IPS-18a (cell line): ENCODE measurements at regions not wholly inside any gene's neighbourhood (a gene's known extent, or its start where the extent isn't known, plus 50 kb on each side); places are given as distances from the start of the nearest gene placed in this dataset.
"Not testable (repeated sequence)": the region's sequence is repeated elsewhere in the genome, so short reads cannot be mapped to it uniquely, and the experiment has no call there.

Experiments
- H3K27ac ChIP-seq: one replicate; pipeline ENCODE4 v1.5.1; 2013; ENCODE audit warnings: low read length
- H3K27me3 ChIP-seq: one replicate; pipeline ENCODE4 v1.6.1; 2013; ENCODE audit warnings: mild to moderate bottlenecking, low read length; ENCODE audit not compliant: control insufficient read depth, insufficient read depth
- H3K36me3 ChIP-seq: one replicate; pipeline ENCODE4 v1.6.1; 2013; ENCODE audit warnings: low read depth, low read length; ENCODE audit not compliant: control insufficient read depth
- H3K4me1 ChIP-seq: one replicate; pipeline ENCODE4 v1.6.1; 2013; ENCODE audit warnings: low read depth, low read length; ENCODE audit not compliant: control insufficient read depth
- H3K4me3 ChIP-seq: one replicate; pipeline ENCODE4 v1.5.1; 2013; ENCODE audit warnings: low read length
- H3K9ac ChIP-seq: one replicate; pipeline ENCODE4 v1.6.1; 2013; ENCODE audit warnings: mild to moderate bottlenecking, low read length, moderate library complexity
- H3K9me3 ChIP-seq: one replicate; pipeline ENCODE4 v1.6.1; 2013; ENCODE audit warnings: low read depth, low read length; ENCODE audit not compliant: control insufficient read depth

- not testable (repeated sequence) for H3K4me3 ChIP-seq, H3K27ac ChIP-seq, H3K9me3 ChIP-seq, H3K9ac ChIP-seq, H3K4me1 ChIP-seq, H3K36me3 ChIP-seq, H3K27me3 ChIP-seq
Observed at GRCh38 chr12:8351073-8351472, 104.7 kb upstream of the CLEC6A start.

DNA sequence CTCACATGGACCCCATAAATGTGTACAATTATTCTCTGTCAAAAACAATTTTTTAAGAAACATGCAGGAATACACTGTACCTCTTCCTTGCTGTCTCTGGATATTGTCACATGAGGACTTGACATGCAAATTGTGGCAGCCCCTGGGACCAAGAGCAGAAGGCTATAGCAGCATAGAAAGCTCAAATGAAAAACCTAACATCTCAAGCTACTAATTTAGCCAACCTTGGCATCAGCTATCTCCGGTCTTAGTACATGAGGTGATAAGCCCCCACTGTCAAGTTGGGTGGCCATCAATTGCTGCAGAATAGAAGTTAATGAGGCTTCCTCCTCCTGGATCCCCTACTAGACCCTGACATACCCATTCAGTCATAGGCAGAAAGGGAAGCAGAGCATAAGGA lies 101.0 kb upstream of the CLEC6A start:
- H3K27ac ChIP-seq: not testable (repeated sequence)

DNA sequence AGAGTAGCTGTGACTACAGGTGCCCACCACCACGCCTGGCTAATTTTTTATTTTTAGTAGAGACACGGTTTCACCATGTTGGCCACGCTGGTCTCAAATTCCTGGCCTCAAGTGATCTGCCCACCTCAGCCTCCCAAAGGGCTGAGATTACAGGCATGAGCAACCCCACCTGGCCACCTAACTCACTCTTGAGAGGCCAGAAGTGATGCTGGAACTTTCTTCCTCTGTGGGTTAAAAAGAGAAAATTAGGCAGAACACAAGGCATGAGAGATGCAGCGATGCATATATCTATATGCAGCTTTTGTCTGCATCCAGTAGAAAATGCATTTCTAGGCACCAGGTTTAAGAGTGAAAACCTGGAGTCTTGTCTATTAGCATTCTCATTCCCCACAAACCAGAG lies 100.2 kb upstream of the CLEC6A start:
- H3K4me3 ChIP-seq, H3K27ac ChIP-seq, H3K9ac ChIP-seq, H3K36me3 ChIP-seq, H3K4me1 ChIP-seq, H3K27me3 ChIP-seq, H3K9me3 ChIP-seq: not testable (repeated sequence)

More for the DNA sequence above, 101.0 kb upstream of the CLEC6A start:
- H3K9ac ChIP-seq, H3K36me3 ChIP-seq, H3K9me3 ChIP-seq, H3K4me3 ChIP-seq, H3K4me1 ChIP-seq, H3K27me3 ChIP-seq: not testable (repeated sequence)

DNA sequence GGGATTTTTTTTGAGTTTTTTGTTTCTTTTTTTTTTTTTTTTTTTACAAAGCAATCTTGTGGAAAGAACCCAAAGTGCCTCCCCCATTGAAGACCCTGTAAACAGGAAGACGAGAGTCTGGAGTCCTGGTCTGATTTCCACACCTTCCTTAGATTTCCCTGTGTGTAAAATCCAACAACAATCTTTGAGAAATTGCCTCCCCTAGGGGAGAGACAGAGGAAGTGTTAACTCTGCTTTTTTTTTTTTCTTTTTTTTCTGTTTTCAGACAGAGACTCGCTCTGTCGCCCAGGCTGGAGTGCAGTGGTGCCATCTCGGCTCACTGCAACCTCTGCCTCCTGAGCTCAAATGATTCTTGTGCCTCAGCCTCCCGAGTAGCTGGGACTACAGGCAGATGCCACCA lies 82.0 kb upstream of the CLEC6A start:
- not testable (repeated sequence) for H3K4me1 ChIP-seq, H3K27ac ChIP-seq, H3K9ac ChIP-seq, H3K4me3 ChIP-seq, H3K27me3 ChIP-seq, H3K9me3 ChIP-seq, H3K36me3 ChIP-seq

DNA sequence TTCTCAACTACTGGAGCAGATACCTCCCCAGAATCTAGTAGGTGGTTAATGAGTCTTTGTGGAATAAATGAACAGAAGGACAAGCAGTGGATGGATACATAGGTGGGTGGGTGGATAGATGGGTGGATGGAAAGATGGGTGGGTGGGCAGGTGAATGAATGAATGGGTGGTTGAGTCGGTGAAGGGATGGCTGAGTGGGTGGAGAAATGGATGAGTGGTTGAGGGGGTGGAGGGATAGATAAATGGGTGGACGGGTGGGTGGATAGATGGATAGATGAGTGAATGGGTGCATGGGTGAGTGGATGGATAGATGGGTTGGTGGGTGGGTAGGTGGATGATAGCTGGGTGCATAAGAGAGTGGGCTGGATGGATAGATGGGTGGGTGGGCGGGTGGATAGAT lies 80.6 kb upstream of the CLEC6A start:
- H3K36me3 ChIP-seq, H3K9ac ChIP-seq, H3K27ac ChIP-seq, H3K4me3 ChIP-seq, H3K9me3 ChIP-seq, H3K27me3 ChIP-seq, H3K4me1 ChIP-seq: not testable (repeated sequence)

DNA sequence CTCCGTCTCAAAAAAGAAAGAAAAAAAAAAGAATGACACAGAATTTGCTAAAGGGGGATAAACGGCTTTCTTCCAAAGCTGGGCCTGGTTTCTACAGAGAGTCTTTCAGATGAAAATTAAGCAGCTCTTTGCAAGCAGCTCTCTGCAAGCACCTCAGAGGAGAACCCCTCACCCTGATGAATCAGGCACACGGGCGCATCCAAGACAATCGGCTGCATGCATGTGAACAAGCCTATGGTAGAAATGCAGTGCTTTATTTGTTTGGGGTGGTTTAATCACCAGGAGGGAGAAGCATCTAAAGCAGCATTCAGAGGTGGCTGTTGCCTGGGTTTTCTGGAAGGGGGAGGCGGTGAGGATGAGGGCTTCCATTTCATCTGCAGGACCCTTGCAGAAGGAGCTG lies 78.0 kb upstream of the CLEC6A start:
- H3K4me1 ChIP-seq, H3K9ac ChIP-seq, H3K9me3 ChIP-seq, H3K27ac ChIP-seq, H3K4me3 ChIP-seq, H3K36me3 ChIP-seq, H3K27me3 ChIP-seq: not testable (repeated sequence)

GRCh38 chr12:8382556-8382955 lies 73.2 kb upstream of the CLEC6A start:
- not testable (repeated sequence) for H3K27ac ChIP-seq, H3K4me1 ChIP-seq, H3K9ac ChIP-seq, H3K4me3 ChIP-seq, H3K36me3 ChIP-seq, H3K27me3 ChIP-seq, H3K9me3 ChIP-seq

DNA sequence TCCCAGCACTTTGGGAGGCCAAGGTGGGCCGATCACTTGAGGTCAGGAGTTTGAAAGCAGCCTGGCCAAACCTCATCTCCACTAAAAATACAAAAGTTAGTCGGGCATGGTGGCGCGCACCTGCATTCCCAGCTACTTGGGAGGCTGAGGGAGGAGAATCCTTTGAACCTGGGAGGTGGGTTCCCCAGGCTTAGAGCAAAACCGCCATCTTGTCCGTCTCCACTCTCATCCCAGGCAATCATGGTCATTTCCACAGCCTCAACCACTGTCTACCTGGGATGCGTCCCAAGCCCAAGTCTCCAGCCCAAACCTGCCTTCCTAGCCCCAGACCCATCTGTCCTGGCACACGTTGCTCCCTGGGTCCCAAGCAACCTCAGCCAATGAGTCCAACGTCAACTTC lies 71.1 kb upstream of the CLEC6A start:
- not testable (repeated sequence) for H3K9me3 ChIP-seq, H3K4me3 ChIP-seq, H3K9ac ChIP-seq, H3K27ac ChIP-seq, H3K4me1 ChIP-seq, H3K36me3 ChIP-seq
- peaks cover 11% of the 10 kb centered on the region for H3K27me3 ChIP-seq

- H3K4me3 ChIP-seq, H3K9ac ChIP-seq, H3K27ac ChIP-seq, H3K9me3 ChIP-seq, H3K36me3 ChIP-seq, H3K4me1 ChIP-seq: not testable (repeated sequence)
- peaks cover 11% of the 10 kb centered on the region for H3K27me3 ChIP-seq
Observed at GRCh38 chr12:8385431-8385830, 70.3 kb upstream of the CLEC6A start.

DNA sequence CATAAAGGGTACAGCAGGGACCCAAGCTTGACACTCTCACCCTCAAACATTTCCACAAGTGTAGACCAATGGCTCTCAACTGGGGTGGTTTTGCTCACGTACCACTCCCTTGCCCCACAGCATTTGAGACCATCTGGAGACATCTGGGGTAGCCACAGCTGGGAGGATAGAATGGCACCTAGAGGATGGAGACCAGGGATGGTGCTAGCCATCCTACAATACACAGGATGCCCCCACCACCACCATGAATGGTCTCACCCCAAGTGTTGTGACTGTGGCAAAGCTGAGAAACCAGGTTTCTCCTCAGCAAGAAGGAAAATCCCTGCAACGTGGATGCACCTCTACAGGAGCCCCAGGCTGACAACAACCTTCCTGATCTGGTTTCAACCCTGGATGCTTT lies 69.1 kb upstream of the CLEC6A start:
- not testable (repeated sequence) for H3K36me3 ChIP-seq, H3K9me3 ChIP-seq, H3K9ac ChIP-seq, H3K4me1 ChIP-seq, H3K4me3 ChIP-seq, H3K27ac ChIP-seq
- H3K27me3 ChIP-seq: peaks cover 11% of the 10 kb centered on the region

- not testable (repeated sequence) for H3K4me1 ChIP-seq, H3K9me3 ChIP-seq, H3K27ac ChIP-seq, H3K9ac ChIP-seq, H3K36me3 ChIP-seq
- peaks cover 11% of the 10 kb centered on the region for H3K27me3 ChIP-seq
- peak overlapping the region; percentile 49 for H3K4me3 ChIP-seq
Observed at GRCh38 chr12:8389296-8389695, 66.5 kb upstream of the CLEC6A start.

DNA sequence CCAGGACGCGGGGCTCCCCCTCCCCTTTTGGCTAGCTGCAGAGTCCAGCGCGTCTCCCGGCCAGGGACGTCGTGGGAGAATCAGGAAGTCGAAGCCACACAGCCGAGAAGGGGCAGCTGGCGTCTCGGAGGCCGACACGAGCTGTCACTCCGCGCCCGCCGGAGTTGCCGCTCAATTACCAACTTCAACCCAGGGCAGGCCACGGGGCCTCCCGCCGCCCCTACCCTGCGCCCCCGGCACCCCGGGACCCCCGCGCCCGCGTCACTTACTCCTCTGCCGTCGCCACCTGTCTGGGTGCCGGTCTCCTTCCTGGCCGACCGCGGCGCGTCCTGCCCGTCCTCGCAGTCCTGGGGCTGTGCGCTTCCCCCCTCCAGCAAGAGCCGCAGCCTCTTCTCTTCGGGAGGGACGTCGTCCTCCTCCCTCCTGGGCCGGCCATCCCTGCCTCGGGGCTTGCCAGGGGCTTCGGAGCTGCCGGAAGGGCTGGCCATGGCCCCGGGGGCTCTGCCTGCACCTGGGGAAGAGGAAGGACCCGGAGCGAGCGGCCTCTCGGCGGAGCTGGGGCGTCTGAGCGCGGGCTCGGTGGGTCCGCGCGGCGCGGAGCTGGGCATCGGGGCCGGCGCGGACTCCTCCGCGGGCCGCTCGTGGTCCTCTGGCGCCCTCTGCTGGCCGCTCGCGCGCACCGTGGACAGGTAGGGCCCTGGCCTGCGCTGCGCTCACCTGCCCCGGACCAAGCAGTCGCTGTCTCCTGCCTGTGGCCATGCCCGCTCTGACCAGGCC lies 65.6 kb upstream of the CLEC6A start:
- not testable (repeated sequence) for H3K4me1 ChIP-seq, H3K36me3 ChIP-seq, H3K9ac ChIP-seq, H3K27ac ChIP-seq, H3K9me3 ChIP-seq
- Histone ChIP-seq H3K4me3 (peak overlapping the region; percentile 49), H3K27me3 (peaks cover 11% of the 10 kb centered on the region)
